Fibroblast of villous mesenchyme (primary cell): ENCODE measurements at regions not wholly inside any gene's neighbourhood (a gene's known extent, or its start where the extent isn't known, plus 50 kb on each side); places are given as distances from the start of the nearest gene placed in this dataset.
"Not testable (repeated sequence)": the region's sequence is repeated elsewhere in the genome, so short reads cannot be mapped to it uniquely, and the experiment has no call there.

Source experiments
- DNase-seq: peaks from one replicate; pipeline ENCODE4 v3.0.0-alpha.2; 2010; ENCODE audit warnings: low read depth
- H3K4me3 ChIP-seq: 2 replicates; pipeline ENCODE4 v1.5.1; 2011; ENCODE audit warnings: low read depth, mild to moderate bottlenecking, low read length
- CTCF ChIP-seq: IDR thresholded peaks from 2 replicates; pipeline ENCODE4 v1.5.1; 2012; ENCODE audit warnings: low read depth, mild to moderate bottlenecking, low read length; ENCODE audit not compliant: insufficient read depth

DNA sequence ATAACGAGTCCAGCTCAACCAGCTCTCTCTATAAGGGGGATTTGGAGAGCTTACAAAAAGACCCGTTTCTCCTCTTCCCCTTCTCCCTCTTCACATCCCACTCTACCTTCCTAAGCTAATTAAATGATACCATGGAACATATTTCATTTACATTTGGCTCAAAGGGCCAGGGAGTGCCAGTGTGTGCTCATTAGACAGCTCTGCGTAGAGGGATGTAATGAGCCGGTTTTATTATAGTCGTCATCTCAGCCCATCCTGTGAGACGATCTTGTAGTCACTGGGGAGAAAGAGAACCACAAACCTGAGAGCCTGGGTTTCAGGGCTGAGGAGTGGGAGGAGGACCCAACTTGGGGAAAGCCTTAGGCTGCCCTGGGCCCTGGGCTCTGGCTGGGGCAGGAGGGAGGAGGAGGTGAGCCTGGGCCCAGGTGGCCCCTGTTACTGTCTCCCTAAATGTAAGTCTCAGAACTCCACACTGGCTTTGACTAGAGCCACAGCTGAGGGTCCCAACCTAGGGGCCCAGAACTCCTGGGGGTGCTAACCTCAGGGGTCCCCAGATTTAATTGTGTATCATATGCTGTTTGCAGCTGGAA is 354.6 kb downstream of the MATN1 start:
- no peak for TF ChIP-seq CTCF
- DNase-seq: no peak
- no peak overlapping the region for H3K4me3 ChIP-seq

DNA sequence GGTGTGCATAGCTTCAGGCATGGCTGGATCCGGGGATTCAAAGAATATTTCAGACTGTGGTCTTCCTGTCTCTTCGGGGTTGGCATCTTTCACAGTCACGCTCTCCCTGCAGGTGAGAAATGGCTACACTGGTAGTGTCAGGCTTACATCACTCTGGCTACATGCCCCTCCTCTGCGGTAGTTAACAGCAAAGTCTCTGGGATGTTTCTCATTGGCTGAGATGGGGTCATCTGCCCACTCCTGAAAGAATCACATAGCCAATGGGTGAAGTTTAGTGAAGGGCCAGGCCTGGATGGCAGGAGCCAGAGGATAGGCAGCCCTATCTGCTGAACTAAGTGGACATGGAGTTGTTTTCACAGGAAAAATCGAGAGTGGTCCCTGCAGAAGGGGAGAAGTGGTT is 356.5 kb downstream of the MATN1 start:
- H3K4me3 ChIP-seq: no peak overlapping the region
- DNase-seq: no peak
- no peak for TF ChIP-seq CTCF

GRCh38 chr1:30366199-30366598 is 357.2 kb downstream of the MATN1 start:
- DNase-seq: no peak
- no peak overlapping the region for H3K4me3 ChIP-seq
- TF ChIP-seq CTCF: no peak

DNA sequence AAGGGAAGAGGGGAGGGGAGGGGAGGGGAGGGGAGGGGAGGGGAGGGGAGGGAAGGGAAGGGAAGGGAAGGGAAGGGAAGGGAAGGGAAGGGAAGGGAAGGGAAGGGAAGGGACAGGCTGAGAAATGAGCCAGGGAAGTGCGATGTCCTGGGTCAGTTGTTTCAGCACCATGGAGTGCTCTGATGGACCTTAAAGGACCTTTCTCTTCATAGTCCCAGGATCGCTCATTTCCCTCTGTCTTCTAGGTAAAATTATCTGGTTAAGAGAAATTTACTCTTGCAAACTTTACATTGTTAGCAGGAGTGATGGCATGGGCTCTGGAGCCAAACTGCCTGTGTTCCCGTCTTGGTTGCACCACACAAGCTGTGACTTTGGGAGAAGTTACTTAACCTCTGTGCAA is 357.8 kb downstream of the MATN1 start:
- no peak overlapping the region for H3K4me3 ChIP-seq
- no peak for DNase-seq
- no peak for TF ChIP-seq CTCF

DNA sequence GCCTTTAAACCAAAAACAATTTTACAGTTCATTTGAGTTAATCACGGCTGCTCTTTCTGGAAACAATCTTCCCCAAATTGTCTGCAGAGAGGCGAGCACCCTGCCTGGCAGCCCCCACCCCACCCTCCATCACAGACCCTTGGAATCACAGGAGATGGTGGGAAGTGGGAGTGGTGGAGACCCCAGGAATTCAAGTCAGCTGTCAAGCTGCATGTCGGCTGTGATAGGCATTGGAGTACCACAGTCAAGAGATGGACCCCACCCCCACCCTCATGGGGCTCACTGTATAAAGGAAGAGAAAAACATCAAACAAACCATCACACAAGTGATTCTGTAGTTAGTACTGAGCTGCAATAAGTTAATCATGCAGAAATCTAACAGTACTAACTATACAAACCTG is 360.4 kb downstream of the MATN1 start:
- no peak for TF ChIP-seq CTCF
- DNase-seq: no peak
- H3K4me3 ChIP-seq: no peak overlapping the region

DNA sequence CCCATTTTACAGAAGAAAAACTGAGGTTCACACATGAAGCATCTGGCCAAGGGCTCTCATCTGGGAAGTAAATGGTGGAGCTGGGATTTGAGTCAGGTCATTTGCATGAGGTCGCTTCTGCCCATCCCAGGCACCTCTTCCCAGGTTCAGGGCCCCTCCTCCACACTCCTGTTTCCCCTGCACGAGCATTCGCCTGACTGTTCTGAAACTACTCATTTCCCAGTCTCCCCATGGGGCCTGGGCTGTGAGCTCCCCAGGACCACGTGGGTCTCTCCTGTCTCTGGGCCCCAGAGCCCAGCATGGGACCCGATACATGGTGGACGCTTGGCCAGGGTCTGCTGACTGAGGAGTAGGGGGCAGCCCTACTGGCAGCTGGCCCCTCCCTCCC is 360.8 kb downstream of the MATN1 start:
- TF ChIP-seq CTCF: no peak
- H3K4me3 ChIP-seq: no peak overlapping the region
- DNase-seq: no peak

GRCh38 chr1:30361890-30362602 is 361.3 kb downstream of the MATN1 start:
- not testable (repeated sequence) for DNase-seq, H3K4me3 ChIP-seq
